Bronchial epithelial cell (primary cell): ENCODE measurements at regions not wholly inside any gene's neighbourhood (a gene's known extent, or its start where the extent isn't known, plus 50 kb on each side); places are given as distances from the start of the nearest gene placed in this dataset.

Source experiments
- DNase-seq: peaks from one replicate; pipeline ENCODE4 v3.0.0-alpha.2; 2010; ENCODE audit warnings: low read depth
- FAIRE-seq: peaks from 2 replicates; lab custom pipeline; 2011; peaks lifted over from hg19 to GRCh38; lab: Jason Lieb, UNC
- H3K27me3 ChIP-seq: 2 replicates; pipeline ENCODE4 v1.5.1; 2011; ENCODE audit warnings: low read length; ENCODE audit not compliant: control insufficient read depth, insufficient read depth
- H3K36me3 ChIP-seq: 2 replicates; pipeline ENCODE4 v1.5.1; 2011; ENCODE audit warnings: low read length; ENCODE audit not compliant: control insufficient read depth, insufficient read depth
- H3K4me3 ChIP-seq: 2 replicates; pipeline ENCODE4 v1.5.1; 2011; ENCODE audit warnings: mild to moderate bottlenecking, low read depth, low read length, control low read depth
- CTCF ChIP-seq: IDR thresholded peaks from 2 replicates; pipeline ENCODE4 v1.5.1; 2011; ENCODE audit warnings: mild to moderate bottlenecking, moderate library complexity, low read length, control low read depth, inconsistent platforms; ENCODE audit not compliant: insufficient read depth, severe bottlenecking

- DNase-seq (no peak), FAIRE-seq (no peak)
- no peak overlapping the region for H3K4me3 ChIP-seq
- no peak for TF ChIP-seq CTCF
- no peaks in the 10 kb centered on the region for H3K36me3 ChIP-seq
- H3K27me3 ChIP-seq, result no peaks in the 10 kb centered on the region
Measured at GRCh38 chr9:587527-587926, 254.0 kb upstream of the DMRT1 start.

GRCh38 chr9:588981-589380, 252.5 kb upstream of the DMRT1 start:
- TF ChIP-seq CTCF, result no peak
- H3K4me3 ChIP-seq, result no peak overlapping the region
- DNase-seq (no peak), FAIRE-seq (peak; percentile 23)
- H3K36me3 ChIP-seq, result no peaks in the 10 kb centered on the region
- no peaks in the 10 kb centered on the region for H3K27me3 ChIP-seq

GRCh38 chr9:589723-590122, 251.8 kb upstream of the DMRT1 start:
- no peak for TF ChIP-seq CTCF
- Histone ChIP-seq H3K36me3 (no peaks in the 10 kb centered on the region), H3K4me3 (no peak overlapping the region), H3K27me3 (no peaks in the 10 kb centered on the region)
- no peak for FAIRE-seq
- peak; percentile 59 for DNase-seq

- FAIRE-seq (no peak), DNase-seq (peak; percentile 94)
- Histone ChIP-seq H3K4me3 (no peak overlapping the region), H3K27me3 (no peaks in the 10 kb centered on the region), H3K36me3 (peaks cover 2% of the 10 kb centered on the region)
- no peak for TF ChIP-seq CTCF
Measured at GRCh38 chr9:591292-591691, 250.2 kb upstream of the DMRT1 start.

GRCh38 chr9:592225-592624, 249.3 kb upstream of the DMRT1 start:
- H3K27me3 ChIP-seq, result no peaks in the 10 kb centered on the region
- H3K4me3 ChIP-seq, result no peak overlapping the region
- FAIRE-seq (no peak), DNase-seq (peak; percentile 75)
- H3K36me3 ChIP-seq, result peaks cover 2% of the 10 kb centered on the region
- TF ChIP-seq CTCF, result no peak

- Histone ChIP-seq H3K36me3 (peaks cover 2% of the 10 kb centered on the region), H3K27me3 (no peaks in the 10 kb centered on the region), H3K4me3 (no peak overlapping the region)
- no peak for FAIRE-seq
- no peak for DNase-seq
- TF ChIP-seq CTCF, result no peak
Measured at GRCh38 chr9:592733-593132, 248.8 kb upstream of the DMRT1 start.
